HG03432 (cell line): ENCODE measurements at regions not wholly inside any gene's neighbourhood (a gene's known extent, or its start where the extent isn't known, plus 50 kb on each side); places are given as distances from the start of the nearest gene placed in this dataset.
"Not testable (repeated sequence)": the region's sequence is repeated elsewhere in the genome, so short reads cannot be mapped to it uniquely, and the experiment has no call there.

Experiments
- ATAC-seq: cut with Tn5 transposase; IDR thresholded peaks from one replicate; pipeline ENCODE4 v1.9.1; 2021; ENCODE audit warnings: mild to moderate bottlenecking, moderate library complexity; ENCODE audit not compliant: unreplicated experiment

DNA sequence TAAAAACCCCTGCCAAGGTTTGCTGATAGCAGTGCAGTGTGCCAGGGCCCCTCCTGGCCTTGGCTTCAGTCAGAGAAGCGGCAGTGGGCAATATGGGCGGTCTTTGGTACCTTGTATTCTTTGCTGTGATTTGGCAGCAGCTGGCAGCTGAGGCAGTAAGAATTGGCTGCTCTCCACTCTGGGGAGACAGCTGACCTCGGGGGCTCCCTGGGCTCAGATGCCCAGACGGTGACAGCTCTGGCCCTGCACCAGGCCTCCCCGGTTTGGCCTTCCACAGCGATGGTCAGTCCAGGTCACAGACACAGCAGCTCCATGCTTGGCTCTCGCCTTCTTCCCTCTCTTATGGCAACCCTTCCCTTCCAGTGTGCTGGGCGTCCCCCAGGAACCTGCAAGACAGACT is 330.9 kb downstream of the BCOR start:
- no peak for ATAC-seq

DNA sequence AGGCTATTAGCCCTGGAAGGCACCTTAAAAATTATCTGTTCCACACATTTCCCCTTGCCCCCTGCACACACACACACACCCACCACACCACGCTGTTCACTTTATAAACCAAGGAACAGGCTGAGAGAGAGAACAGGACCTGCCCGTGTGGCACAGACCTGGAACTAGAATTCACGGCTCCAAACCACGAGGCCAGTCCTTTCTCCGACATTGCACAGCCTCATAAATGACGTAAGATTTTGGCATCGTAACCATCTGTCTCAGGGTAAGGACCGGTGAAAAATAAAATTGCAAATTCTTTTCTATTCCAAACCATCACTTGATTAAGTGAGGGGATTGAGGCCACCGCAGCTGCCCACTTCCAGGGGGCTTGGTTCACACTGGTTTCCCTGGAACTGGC is 330.3 kb downstream of the BCOR start:
- no peak for ATAC-seq

DNA sequence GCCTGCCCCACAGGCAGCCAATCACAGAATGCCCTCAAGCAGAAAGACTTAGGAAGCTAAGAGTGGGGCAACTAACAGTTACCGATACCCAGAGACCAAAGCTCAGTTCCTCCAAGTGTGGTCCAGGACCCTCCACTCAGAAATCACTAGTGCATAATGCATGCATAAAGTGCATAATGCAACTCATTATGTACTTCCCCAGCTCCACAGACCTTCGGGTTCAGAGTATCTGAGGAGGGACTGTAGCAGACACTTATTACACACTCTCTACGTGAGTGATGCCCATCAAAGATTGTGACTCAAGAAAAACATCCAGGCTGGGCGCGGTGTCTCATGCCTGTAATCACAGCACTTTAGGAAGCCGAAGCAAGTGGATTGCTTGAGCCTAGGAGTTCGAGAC is 328.0 kb downstream of the BCOR start:
- no peak for ATAC-seq

DNA sequence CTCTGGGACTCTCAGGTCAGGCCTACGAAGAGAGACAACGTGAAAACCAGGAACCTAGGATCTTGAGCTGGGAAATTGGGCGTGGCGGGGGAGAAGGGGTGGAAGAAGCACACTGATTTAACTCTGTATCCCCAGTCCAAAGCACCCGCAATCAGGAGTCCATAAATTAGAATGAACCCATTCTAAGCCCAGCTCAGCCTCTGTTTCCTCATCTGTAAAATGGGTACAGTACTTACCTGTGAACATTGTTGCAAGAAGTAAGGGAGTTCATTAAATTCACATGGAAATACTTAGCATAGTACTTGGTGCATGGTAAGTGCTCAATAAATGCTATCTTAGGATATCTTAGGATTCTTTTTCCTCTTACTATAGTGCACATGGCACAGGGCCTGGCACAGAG is 326.7 kb downstream of the BCOR start:
- no peak for ATAC-seq

DNA sequence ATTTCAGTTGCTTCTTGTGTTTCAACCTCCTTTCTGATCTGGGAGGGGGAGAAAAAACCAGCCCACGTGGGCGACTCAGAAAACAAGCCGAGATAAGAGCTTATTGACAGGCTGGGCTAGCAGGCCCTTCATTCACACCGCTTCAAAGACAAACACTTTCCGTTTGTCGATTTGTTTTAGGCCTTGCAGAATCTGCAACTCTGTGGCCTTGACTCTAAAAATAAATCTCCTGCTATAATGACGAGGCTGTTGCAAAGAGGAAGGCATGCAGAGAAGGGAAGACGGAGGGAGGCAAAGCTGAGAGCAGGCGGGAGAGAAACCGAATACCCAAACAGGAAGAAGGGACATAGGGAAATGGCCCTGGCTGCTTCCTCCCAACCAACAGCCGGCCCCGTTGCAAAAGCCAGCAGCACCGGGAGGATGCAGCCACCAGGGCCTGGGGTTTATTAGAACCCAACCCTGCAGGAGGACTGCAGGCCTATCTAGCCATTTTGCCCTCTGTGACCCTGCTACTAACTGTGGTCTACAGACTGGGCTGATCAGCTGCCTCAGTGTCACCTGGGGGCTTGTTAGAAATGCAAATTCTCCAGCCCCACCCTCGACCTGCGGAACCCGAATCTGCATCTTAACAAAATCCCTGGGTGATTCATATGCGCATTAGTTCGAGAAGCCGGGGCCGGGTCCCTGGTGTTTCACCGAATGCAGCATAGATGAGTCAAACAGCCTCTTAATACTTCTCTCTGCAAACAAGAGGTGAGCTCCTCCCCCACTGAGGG is 325.5 kb downstream of the BCOR start:
- no peak for ATAC-seq

DNA sequence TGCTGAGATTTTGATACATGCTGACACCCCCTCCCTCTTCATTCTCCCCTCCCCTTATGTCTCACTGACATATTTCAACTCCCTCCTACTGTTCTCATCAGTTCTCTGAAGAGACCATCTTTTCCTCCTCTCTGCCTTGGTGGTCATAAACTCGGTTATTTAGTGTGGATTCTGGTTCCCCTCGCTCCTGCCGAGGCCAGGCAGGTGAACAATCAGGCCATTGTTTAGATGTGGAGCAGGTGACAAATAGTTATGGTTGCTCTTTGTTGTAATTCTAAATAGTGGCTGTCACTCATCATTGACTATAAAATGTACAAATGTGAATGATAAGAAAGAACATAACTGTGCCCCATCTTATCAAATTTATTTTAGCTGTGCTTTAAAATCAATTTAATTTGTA is 324.6 kb downstream of the BCOR start:
- no peak for ATAC-seq

DNA sequence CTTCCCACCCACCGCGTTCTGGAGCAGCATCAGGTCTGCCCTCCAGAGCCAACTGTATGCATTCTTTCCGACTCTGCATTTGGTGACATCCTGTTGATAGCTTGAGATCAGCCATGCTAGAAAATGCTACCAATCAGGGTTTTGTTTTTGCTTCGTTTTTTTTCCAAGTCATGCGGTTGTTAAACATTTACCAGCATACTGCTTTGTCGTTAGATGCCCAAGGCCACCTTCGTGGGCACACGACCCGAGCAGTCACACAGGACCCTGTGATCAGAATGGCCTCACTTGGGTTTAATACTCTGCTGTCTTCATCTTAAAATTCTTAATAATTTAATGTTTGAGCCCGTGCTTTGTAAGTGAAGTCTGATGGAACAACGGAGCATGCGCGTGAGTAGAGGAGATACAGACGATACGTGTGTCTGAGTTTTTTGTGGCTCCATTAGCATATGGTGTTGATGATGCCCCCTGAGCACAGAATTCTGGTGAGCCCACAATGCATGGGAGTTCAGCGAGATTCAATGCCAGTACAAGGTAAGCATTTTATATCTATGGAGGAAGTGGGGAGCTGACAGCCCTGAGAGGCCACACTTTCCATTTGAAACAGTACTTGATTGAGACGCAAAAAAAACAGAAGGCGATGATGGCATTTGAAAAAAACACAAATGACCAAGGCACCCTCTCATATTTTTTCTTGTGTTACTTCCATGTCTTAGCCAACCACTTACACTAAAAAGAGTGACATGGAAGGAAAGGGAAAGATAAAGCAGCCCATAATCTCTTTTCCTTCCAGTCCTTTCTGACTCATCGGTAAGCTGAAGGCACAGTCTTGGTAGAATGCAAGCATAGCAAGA is 323.6 kb downstream of the BCOR start:
- ATAC-seq, result no peak

DNA sequence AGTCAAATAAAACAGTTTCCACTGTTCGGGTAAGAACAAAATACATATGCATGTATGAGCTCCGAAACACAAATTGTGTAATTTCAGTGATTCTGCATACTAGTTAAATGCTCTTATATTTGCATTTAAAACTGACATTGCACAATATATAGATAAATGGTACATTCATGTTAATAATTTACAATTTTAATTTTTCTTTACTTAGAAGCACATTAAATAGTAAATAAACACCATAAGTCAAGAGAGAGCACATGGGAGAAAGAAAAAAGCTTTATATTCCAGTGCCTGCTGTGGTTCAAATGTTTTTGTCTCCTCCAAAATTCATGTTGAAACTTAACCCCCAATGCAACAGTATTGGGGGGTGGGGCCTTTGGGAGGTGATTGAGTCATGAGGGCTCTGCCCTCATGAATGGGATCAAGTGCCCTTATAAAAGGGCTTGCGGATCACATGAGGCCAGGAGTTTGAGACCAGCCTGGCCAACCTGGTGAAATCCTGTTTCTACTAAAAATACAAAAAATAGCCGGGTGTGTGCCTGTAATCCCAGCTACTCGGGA is 322.9 kb downstream of the BCOR start:
- no peak for ATAC-seq

DNA sequence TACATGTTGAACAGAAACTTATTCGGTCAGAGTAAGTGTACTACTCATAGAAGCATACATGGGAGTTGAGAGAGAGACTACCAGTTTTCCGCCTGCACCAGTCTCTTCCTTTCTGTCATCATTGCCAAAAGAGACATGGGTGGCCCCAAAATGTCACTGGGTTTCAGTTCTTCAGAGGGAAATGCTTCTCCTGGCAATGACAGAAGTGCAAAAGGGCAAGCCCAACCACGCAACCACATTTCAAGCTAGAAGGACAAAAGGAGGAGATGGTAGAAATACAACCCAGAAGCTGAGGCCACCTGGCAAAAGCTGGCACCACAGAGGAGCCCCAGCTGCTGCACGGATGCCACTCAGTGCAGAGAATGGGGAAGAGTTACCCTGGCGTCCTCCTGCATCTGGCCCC is 320.1 kb downstream of the BCOR start:
- no peak for ATAC-seq

DNA sequence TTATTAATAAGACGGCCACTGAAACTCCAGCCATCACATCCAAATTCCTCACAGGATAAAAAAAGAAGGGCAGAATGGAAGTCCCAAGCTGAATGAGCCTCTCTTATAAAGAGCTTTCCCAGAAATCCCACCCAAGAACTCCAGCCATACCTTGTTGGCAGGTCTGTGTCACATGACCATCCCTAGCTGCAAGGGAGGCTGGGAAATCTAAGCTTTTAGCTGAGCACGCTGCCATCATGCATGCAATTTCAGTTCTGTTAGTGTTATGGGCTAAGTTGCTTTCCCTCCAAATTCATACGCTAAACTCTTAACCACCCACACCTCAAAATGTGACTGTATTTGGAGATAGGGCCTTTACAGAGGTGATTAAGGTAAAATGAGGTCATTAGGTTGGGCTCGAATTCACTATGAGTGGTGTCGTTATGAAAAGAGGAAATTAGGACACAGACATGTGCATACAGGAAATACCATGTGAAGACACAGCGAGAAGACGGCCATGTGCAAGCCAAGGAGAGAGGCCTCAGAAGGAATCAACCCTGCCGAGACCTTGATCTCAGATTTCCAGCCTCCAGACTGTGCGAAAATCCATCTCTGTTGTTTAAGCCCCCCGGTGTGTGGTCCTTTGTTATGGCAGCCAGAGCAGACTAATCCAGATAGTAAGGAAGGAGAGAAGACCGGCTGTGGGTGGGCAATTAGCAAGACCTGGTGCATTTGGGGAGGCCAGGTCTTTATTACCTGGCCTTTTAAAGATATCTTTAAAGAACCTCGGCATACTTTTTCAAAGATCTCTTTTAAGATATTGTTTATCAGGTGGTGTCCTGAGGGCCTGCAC is 317.6 kb downstream of the BCOR start:
- ATAC-seq, result no peak

DNA sequence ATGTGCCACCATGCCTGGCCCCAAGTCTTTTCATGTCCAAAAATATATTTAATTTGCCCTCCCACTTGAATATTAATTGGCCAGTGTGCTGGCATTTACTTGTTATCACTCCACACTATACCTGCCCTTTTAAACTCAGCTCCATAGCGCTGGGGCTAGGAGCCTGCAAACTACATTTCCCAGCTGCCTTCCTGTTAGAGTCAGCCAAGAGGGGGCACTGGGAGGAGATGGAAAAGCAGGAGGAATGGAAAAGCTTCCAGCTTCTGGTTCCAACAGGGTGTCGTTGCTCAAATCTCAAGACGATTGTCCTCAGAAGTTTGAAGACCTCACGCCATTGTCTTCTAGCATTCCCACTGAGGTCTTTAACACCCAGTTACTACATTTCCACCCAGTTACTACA is 315.5 kb downstream of the BCOR start:
- no peak for ATAC-seq

DNA sequence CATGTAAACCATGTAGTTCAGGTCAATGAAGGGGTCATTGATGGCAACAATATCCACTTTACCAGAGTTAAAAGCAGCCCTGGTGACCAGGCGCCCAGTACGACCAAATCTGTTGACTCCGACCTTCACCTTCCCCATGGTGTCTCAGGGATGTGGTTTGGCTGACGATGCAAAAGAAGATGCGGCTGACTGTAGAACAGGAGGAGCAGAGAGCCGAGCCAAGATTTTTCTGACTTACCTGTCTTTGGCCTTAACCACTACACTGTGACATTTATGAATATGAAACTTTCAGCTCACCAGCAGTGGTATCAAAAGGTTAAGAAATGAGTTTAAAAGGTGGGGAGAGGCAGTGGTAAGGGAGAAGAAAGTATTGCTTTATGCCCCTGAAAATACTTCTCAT is 309.8 kb downstream of the BCOR start:
- no peak for ATAC-seq

DNA sequence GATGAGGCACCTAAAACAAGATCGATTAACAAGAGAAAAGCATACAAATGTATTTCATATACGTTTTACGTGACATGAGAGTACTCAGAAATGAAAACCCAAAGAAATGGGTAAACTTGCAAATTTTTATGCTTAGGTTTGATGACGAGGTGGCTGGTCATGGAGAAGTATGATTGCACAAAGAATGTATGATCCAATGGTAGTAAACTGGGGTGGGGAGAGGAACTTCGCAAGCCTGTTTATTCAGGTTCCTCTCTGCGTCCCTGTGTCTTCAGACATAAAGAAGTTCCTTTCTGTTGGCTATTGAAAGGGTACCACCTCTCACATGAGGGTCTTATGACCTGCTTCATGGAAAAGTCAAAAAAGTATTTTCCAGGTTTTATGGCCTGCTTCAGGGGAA is 309.2 kb downstream of the BCOR start:
- no peak for ATAC-seq

DNA sequence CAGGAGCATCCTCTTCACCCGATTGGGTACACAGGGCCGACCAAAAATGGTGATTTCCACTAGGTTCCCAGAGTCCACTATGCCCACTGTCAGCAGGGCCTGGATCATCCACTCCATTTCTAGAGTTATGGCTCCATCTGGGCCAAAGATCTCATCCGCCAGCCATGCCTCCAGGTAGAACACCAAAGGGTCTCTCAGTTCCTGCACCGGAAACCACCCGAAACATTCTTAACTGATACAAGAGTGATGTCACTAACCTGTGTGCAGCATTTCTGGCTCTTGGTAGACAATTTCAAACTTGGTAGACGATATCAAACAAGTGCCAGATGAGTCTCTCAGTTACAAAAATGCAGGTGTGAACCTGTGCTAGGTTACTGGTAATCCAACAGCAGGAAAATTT is 306.1 kb downstream of the BCOR start:
- no peak for ATAC-seq

DNA sequence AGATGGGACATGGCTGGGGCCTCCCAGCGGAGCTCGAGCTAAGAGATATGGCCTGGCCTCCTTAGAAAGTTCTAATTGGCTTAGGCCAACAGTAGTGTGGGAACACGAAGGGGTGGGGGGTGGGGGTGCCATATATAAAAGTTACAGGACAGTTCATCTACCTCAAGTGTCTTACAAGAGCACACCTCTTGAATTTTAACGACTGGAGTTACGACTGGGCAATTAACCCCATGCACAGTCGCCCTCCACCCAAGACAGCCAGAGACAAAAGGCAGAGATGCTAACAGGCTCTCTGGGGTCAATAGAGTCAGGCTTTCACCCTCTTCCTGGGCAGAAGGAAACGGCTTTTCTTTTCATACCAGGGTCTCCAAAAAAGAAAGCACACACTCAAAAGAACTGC is 302.2 kb downstream of the BCOR start:
- ATAC-seq, result no peak

DNA sequence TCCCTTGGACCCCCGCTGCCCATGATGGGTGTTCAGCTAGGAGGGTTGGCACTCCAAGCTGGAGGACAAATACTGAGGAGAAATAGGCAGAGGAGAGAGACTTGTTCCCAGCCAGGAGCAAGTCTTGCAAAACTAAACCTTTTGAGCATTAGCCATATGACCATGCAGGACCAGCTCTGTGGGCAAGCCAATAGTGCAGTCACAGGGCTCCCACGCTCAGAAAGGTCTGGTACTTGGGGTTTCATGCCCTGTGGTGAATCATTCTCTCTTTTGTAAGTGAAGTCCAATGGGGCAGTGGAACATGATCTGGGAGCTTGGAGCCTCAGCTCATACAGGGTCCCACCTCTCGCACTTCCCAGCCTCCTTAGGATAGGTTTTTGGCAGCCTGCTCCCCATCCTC is 300.9 kb downstream of the BCOR start:
- ATAC-seq, result no peak

DNA sequence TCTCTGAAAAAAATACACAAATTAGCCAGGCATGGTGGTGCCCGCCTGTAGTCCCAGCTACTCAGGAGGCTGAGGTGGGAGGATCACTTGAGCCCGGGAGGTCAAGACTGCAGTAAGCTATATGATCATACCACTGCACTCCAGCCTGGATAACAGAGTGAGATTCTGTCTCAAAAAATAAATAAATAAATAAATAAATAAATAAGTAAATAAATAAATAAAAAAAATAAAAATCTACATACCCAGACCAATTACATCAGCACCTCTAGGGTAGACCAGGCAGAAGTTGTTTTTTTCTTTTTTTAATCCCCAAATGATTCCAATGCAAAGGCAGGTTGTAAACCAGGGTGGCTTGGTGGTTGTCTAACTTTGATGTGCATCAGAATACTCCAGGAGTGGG is 299.3 kb downstream of the BCOR start:
- ATAC-seq, result not testable (repeated sequence)

DNA sequence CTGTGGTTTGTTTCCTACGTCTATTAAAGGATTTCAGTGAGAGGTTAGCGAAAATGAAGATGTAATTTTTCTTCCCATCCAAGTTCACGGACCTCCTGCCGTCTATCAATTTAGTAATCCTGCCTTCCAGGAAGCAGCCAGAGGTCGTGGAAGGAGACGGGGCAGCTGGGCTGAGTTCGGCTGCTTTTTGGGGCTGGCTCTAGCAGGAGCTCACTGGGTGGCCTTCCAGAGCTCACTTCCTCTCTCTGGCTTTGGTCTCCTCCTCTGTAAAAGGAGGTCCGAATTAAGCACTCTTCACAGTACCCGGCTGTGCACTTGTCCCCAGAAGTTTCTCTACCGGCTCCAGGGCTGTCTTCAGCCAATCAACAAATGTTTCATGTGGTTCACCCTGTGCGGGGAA is 295.4 kb downstream of the BCOR start:
- ATAC-seq, result no peak

DNA sequence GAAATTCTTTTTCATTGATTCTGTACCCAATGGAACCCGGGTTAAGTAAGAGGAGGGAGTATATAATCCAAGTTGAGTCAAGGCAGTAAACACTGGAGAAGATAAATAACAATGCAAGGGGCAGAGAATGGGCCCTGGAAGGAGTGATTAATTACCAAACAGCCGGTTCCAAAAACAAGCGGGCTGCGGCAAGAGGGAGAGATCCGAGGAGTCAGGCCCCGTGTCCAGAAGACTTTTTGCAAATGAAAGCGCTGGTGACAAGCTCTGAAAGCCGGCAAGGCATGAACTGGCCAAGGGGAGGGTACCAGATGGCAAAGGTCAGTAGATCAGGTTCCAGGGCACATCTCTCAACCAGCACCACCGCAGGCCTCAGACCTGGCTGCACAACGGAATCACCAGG is 294.9 kb downstream of the BCOR start:
- no peak for ATAC-seq

DNA sequence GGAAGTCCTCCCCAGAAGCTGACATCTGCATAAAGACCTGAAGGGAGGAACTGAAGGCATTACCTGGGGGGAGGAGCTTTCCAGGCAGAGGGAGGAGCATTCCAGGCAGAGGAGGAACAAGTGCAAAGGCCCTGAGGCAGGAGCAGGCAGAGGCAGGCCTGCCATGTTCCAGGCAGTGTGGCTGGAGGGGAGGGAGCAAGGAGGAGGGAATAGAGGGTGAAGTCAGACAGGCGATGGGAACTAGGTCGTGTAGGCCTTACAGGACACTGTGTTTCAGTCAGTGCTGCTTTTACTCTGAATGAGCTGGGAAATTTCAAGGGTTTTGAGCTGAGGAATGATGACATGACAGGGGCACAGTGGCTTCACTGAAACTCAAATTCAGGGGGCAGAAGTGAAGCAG is 292.7 kb downstream of the BCOR start:
- no peak for ATAC-seq

DNA sequence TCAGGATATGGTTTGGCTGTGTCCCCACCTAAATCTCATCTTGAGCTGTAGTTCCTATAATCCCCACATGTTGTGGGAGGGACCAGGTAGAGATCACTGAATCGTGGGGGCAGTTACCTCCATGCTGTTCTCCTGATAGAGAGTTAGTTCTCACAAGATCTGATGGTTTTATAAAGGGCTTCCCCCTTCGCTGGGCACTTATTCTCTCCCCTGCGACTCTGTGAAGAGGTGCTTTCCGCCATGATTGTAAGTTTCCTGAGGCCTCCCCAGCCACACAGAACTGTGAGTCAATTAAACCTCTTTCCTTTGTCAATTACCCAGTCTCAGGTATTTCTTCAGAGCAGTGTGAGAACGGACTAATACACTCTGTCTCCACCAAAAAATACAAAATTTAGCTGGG is 291.9 kb downstream of the BCOR start:
- ATAC-seq, result no peak
